Endothelial cell of umbilical vein (primary cell): ENCODE measurements at regions not wholly inside any gene's neighbourhood (a gene's known extent, or its start where the extent isn't known, plus 50 kb on each side); places are given as distances from the start of the nearest gene placed in this dataset.

Experiments used
- BruUV-seq: library from RNA; stranded (reverse); fragments of 400-500 nt; replicated peaks from 2 replicates; lab custom pipeline; 2021; lab: Mats Ljungman, UMichigan
- CTCF ChIA-PET: fragments of 300-600, 350-600 bp; sonication (Branson Sonifier 250); formaldehyde crosslinking; loops from one replicate; lab custom pipeline; 2021; ENCODE audit warnings: antibody characterized with exemption, inconsistent platforms; lab: Charles Lee
- POLR2A ChIA-PET: fragments of 300-600, 350-600 bp; sonication (Branson Sonifier 250); formaldehyde crosslinking; loops from one replicate; lab custom pipeline; 2021; ENCODE audit warnings: antibody characterized with exemption, inconsistent platforms; lab: Charles Lee
- DNase-seq: peaks from one replicate; pipeline ENCODE4 v3.0.0-alpha.2; 2011; ENCODE audit warnings: low read depth, low spot score
- FAIRE-seq: peaks from 2 replicates; lab custom pipeline; 2011; peaks lifted over from hg19 to GRCh38; lab: Jason Lieb, UNC
- H2AFZ ChIP-seq: 2 replicates; pipeline ENCODE4 v1.6.0; 2012; ENCODE audit warnings: low read depth, low read length, control low read depth, inconsistent platforms
- H3K27ac ChIP-seq: 2 replicates; pipeline ENCODE4 v1.5.1; 2011; ENCODE audit warnings: low read depth, mild to moderate bottlenecking, control low read depth, low read length, moderate library complexity; ENCODE audit not compliant: insufficient read depth
- H3K27me3 ChIP-seq, 2 experiments: 2 replicates each; pipeline versions ENCODE4 v1.6.0 to v1.6.1; 2011; ENCODE audit warnings: low read length in 2 of 2, mixed read lengths in 1 of 2; ENCODE audit not compliant: control insufficient read depth in 2 of 2, insufficient read depth in 2 of 2
- H3K36me3 ChIP-seq, 2 experiments: 2 replicates in 1 of 2; 3 replicates in 1 of 2; pipeline ENCODE4 v1.5.1; 2011; ENCODE audit warnings: low read length in 2 of 2, mild to moderate bottlenecking in 1 of 2, moderate library complexity in 1 of 2; ENCODE audit not compliant: control insufficient read depth in 2 of 2, insufficient read depth in 2 of 2; ENCODE audit errors: extremely low read depth in 1 of 2
- H3K4me1 ChIP-seq: 3 replicates; pipeline ENCODE4 v1.5.1; 2011; ENCODE audit warnings: mild to moderate bottlenecking, low read length; ENCODE audit not compliant: control insufficient read depth, insufficient read depth; ENCODE audit errors: extremely low read depth
- H3K4me2 ChIP-seq: 2 replicates; pipeline ENCODE4 v1.6.1; 2011; ENCODE audit warnings: low read length, control low read depth, mixed read lengths; ENCODE audit not compliant: insufficient read depth
- H3K4me3 ChIP-seq, 3 experiments: fragments of 200-600 bp in 1 of 3; sonication (generic), shearing (Covaris generic) in 1 of 3; replicated peaks in 1 of 3; 2 replicates each; pipeline ENCODE4 v1.5.1; 2011 to 2016; ENCODE audit warnings: control low read depth in 3 of 3, low read length in 3 of 3, mild to moderate bottlenecking in 2 of 3, inconsistent platforms in 1 of 3, low read depth in 1 of 3, moderate library complexity in 1 of 3; ENCODE audit not compliant: insufficient read depth in 1 of 3
- H3K79me2 ChIP-seq: 2 replicates; pipeline ENCODE4 v1.6.0; 2012; ENCODE audit warnings: low read length, inconsistent platforms; ENCODE audit not compliant: control insufficient read depth, insufficient read depth
- H3K9ac ChIP-seq: replicated peaks from 2 replicates; pipeline ENCODE3; 2011; ENCODE audit warnings: low read length, control low read depth; ENCODE audit not compliant: insufficient read depth; ENCODE audit errors: extremely low read depth
- H3K9me1 ChIP-seq: replicated peaks from 3 replicates; pipeline ENCODE4 v1.6.0; 2011; ENCODE audit warnings: mild to moderate bottlenecking, low read length; ENCODE audit not compliant: control insufficient read depth, insufficient read depth; ENCODE audit errors: extremely low read depth
- H3K9me3 ChIP-seq: replicated peaks from 2 replicates; pipeline ENCODE4 v1.5.1; 2012; ENCODE audit warnings: low read length, inconsistent platforms; ENCODE audit not compliant: control insufficient read depth, insufficient read depth
- H4K20me1 ChIP-seq: replicated peaks from 2 replicates; pipeline ENCODE3; 2011; ENCODE audit warnings: mild to moderate bottlenecking, low read length; ENCODE audit not compliant: control insufficient read depth, insufficient read depth; ENCODE audit errors: extremely low read depth
- CTCF ChIP-seq, 2 donors: IDR thresholded peaks; 1 replicate in 1 of 2; 2 replicates in 1 of 2; pipeline ENCODE4 v1.5.1; 2011; ENCODE audit warnings: low read length in 2 of 2, mild to moderate bottlenecking in 2 of 2, moderate library complexity in 2 of 2, control low read depth in 1 of 2, inconsistent platforms in 1 of 2, low read depth in 1 of 2; ENCODE audit not compliant: insufficient read depth in 1 of 2; ENCODE audit errors: extremely low read depth in 1 of 2
- EZH2 ChIP-seq: IDR thresholded peaks from 2 replicates; pipeline ENCODE4 v1.6.1; 2012; ENCODE audit warnings: borderline replicate concordance, low read depth, mild to moderate bottlenecking, moderate library complexity, low read length, inconsistent platforms; ENCODE audit not compliant: severe bottlenecking
- FOS ChIP-seq: IDR thresholded peaks from 2 replicates; pipeline ENCODE4 v1.6.1; 2011; ENCODE audit warnings: mild to moderate bottlenecking, low read length, moderate library complexity, borderline replicate concordance; ENCODE audit not compliant: insufficient read depth
- GATA2 ChIP-seq: IDR thresholded peaks from 2 replicates; pipeline ENCODE4 v1.7.0; 2011; ENCODE audit warnings: low read depth, mild to moderate bottlenecking, moderate library complexity, mixed read lengths, low read length; ENCODE audit not compliant: insufficient read length, insufficient read depth
- JUN ChIP-seq: IDR thresholded peaks from 2 replicates; pipeline ENCODE4 v1.6.1; 2011; ENCODE audit warnings: borderline replicate concordance, low read depth; ENCODE audit not compliant: insufficient read length, insufficient read depth
- MAX ChIP-seq: IDR thresholded peaks from 2 replicates; pipeline ENCODE4 v1.6.1; 2011; ENCODE audit not compliant: insufficient read depth, insufficient read length
- MYC ChIP-seq: IDR thresholded peaks from one replicate; pipeline ENCODE4 v1.6.1; 2011; ENCODE audit warnings: mild to moderate bottlenecking, low read depth, low read length
- POLR2A ChIP-seq: IDR thresholded peaks from 2 replicates; pipeline ENCODE4 v1.6.1; 2012; ENCODE audit warnings: low read depth, mild to moderate bottlenecking, control low read depth, low read length
- POLR2AphosphoS5 ChIP-seq: IDR thresholded peaks from 2 replicates; pipeline ENCODE4 v1.6.1; 2012; ENCODE audit warnings: low read depth, mild to moderate bottlenecking, control low read depth, low read length, moderate library complexity; ENCODE audit not compliant: insufficient read depth
- dilution Hi-C: fragments of 300-500 bp; cut with MboI; formaldehyde crosslinking; loops from one replicate; pipeline ENCODE4 v1.15.0; 2019; ENCODE audit warnings: low sequenced_read_pairs; ENCODE audit not compliant: extremely low pct_ligation_motif_present
- intact Hi-C: fragments of 100-400 bp; cut with micrococcal nuclease; formaldehyde crosslinking; loops from one replicate; pipeline ENCODE4 v1.10.0; 2022

- BruUV-seq = no TSS peak
- H3K4me3 ChIP-seq = no peak overlapping the region
- H2AFZ ChIP-seq = no peak overlapping the region
- no peak overlapping the region for H3K27ac ChIP-seq
- no peak overlapping the region for H3K9ac ChIP-seq
- CTCF ChIA-PET = no interaction called here
- H3K79me2 ChIP-seq = no peaks in the 10 kb centered on the region
- H3K27me3 ChIP-seq = no peaks in the 10 kb centered on the region
- DNase-seq = no peak
- H3K36me3 ChIP-seq = no peaks in the 10 kb centered on the region
- FAIRE-seq = no peak
- no peak overlapping the region for H3K4me2 ChIP-seq
- POLR2A ChIA-PET = no interaction called here
- dilution Hi-C loops (no loop called here), intact Hi-C loops (no loop called here)
- no peaks in the 10 kb centered on the region for H3K9me1 ChIP-seq
- no peaks in the 10 kb centered on the region for H4K20me1 ChIP-seq
- H3K9me3 ChIP-seq = no peaks in the 10 kb centered on the region
- TF ChIP-seq POLR2AphosphoS5 (no peak), EZH2 (no peak), FOS (no peak), CTCF (IDR thresholded peaks at IDR 0.05; ENCODE audit: extremely low read depth in 1 of 2, insufficient read depth in 1 of 2, low read depth in 1 of 2, low read length in 2 of 2) (no peak), MAX (no peak), JUN (no peak), GATA2 (no peak), POLR2A (no peak), MYC (no peak)
- no peaks in the 10 kb centered on the region for H3K4me1 ChIP-seq
These were observed 87.6 kb upstream of the TMED7 start for GRCh38 chr5:115713408-115713807.
